A673 (cell line): ENCODE measurements at regions not wholly inside any gene's neighbourhood (a gene's known extent, or its start where the extent isn't known, plus 50 kb on each side); places are given as distances from the start of the nearest gene placed in this dataset.

ENCODE experiments used
- BruUV-seq: library from RNA; stranded (reverse); fragments of 400-500 nt; replicated peaks from 2 replicates; lab custom pipeline; 2021; lab: Mats Ljungman, UMichigan
- CTCF ChIA-PET: fragments of 300-600 bp; sonication (Branson Sonifier 250); formaldehyde crosslinking; loops from one replicate; lab custom pipeline; 2022; ENCODE audit warnings: antibody characterized with exemption; lab: Charles Lee
- POLR2A ChIA-PET: fragments of 300-600 bp; sonication (Branson Sonifier 250); formaldehyde crosslinking; loops from one replicate; lab custom pipeline; 2022; ENCODE audit warnings: antibody characterized with exemption; ENCODE audit not compliant: low non-redundant PET; lab: Charles Lee
- DNase-seq: peaks from one replicate; pipeline ENCODE4 v3.0.0-alpha.2; 2015; ENCODE audit warnings: low spot score
- H3K27ac ChIP-seq: fragments of 200-600 bp; sonication (generic); 2 replicates; pipeline ENCODE4 v1.5.1; 2016; ENCODE audit warnings: mixed run types, low read depth, mild to moderate bottlenecking, mixed read lengths, antibody characterized with exemption, low read length; ENCODE audit not compliant: poor library complexity, severe bottlenecking
- H3K27me3 ChIP-seq: fragments of 200-600 bp; sonication (generic); replicated peaks from 2 replicates; pipeline ENCODE4 v1.6.1; 2017; ENCODE audit warnings: mixed run types, low read depth, mild to moderate bottlenecking, mixed read lengths, antibody characterized with exemption, low read length; ENCODE audit not compliant: insufficient read depth, poor library complexity
- H3K36me3 ChIP-seq: fragments of 200-600 bp; sonication (generic); 2 replicates; pipeline ENCODE4 v1.6.1; 2016; ENCODE audit warnings: mixed run types, mild to moderate bottlenecking, mixed read lengths, antibody characterized with exemption, low read length; ENCODE audit not compliant: insufficient read depth, poor library complexity, severe bottlenecking
- H3K4me1 ChIP-seq: fragments of 200-600 bp; sonication (generic); 2 replicates; pipeline ENCODE4 v1.6.1; 2017; ENCODE audit warnings: mixed run types, mild to moderate bottlenecking, mixed read lengths, antibody characterized with exemption, low read length; ENCODE audit not compliant: insufficient read depth, poor library complexity, severe bottlenecking
- H3K4me3 ChIP-seq: fragments of 200-600 bp; sonication (generic); 2 replicates; pipeline ENCODE4 v1.5.1; 2016; ENCODE audit warnings: low read depth, mixed run types, mild to moderate bottlenecking, mixed read lengths, low read length; ENCODE audit not compliant: poor library complexity, severe bottlenecking
- H3K9me3 ChIP-seq: fragments of 200-600 bp; sonication (generic); 2 replicates; pipeline ENCODE4 v1.6.1; 2016; ENCODE audit warnings: mixed run types, low read depth, mild to moderate bottlenecking, mixed read lengths, antibody characterized with exemption, low read length; ENCODE audit not compliant: poor library complexity, severe bottlenecking
- EZH2 ChIP-seq: fragments of 200-600 bp; sonication (generic); IDR thresholded peaks from 2 replicates; pipeline ENCODE4 v1.6.1; 2017; ENCODE audit warnings: borderline replicate concordance, low read depth, mild to moderate bottlenecking, mixed read lengths, antibody characterized with exemption, low read length; ENCODE audit not compliant: poor library complexity, severe bottlenecking
- intact Hi-C: fragments of 100-400 bp; cut with micrococcal nuclease; formaldehyde crosslinking; loops from one replicate; pipeline ENCODE4 v1.10.0; 2022; ENCODE audit not compliant: unreplicated experiment
- TF ChIP-seq, protein P1 (sequence below): fragments of 300-800, 200-600 bp; sonication (generic); conservative IDR thresholded peaks from 2 replicates; pipeline ENCODE4 v1.5.1; 2017; ENCODE audit warnings: low read depth, mild to moderate bottlenecking, antibody characterized with exemption, low read length, moderate library complexity, mixed read lengths

DNA sequence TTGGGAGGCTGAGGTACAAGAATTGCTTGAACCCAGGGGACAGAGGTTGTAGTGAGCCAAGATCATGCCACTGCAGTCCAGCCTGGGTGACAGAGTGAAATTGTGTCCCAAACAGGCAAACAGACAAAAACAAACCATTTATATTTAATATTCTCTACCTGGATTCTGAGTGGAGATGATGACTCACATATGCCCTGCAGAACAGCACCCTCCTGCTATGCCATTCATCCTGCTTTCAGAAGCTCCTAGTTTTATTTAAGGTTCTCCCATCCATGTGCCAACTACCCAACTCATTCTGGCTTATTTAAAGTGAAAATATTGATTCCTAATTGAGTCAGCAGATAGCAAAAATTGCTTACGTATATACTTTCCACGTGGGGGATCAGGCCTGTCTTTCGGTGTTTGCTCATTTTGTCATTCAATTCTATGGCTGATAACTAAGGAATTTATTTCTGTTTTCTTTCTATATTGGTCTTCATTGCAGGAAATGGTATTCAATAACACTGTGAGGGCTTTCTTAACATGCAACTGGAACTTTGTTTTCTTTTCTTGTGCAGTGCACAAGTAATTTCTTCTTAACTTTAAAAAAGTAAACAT lies 459.1 kb upstream of the JAG1 start:
- CTCF ChIA-PET, result no interaction called here
- Histone ChIP-seq H3K4me1 (no peaks in the 10 kb centered on the region), H3K36me3 (no peaks in the 10 kb centered on the region), H3K27ac (no peak overlapping the region), H3K4me3 (no peak overlapping the region), H3K27me3 (peaks cover 17% of the 10 kb centered on the region), H3K9me3 (no peaks in the 10 kb centered on the region)
- BruUV-seq, result no TSS peak
- POLR2A ChIA-PET, result no interaction called here
- intact Hi-C loops, result no loop called here
- TF ChIP-seq, protein P1, sequence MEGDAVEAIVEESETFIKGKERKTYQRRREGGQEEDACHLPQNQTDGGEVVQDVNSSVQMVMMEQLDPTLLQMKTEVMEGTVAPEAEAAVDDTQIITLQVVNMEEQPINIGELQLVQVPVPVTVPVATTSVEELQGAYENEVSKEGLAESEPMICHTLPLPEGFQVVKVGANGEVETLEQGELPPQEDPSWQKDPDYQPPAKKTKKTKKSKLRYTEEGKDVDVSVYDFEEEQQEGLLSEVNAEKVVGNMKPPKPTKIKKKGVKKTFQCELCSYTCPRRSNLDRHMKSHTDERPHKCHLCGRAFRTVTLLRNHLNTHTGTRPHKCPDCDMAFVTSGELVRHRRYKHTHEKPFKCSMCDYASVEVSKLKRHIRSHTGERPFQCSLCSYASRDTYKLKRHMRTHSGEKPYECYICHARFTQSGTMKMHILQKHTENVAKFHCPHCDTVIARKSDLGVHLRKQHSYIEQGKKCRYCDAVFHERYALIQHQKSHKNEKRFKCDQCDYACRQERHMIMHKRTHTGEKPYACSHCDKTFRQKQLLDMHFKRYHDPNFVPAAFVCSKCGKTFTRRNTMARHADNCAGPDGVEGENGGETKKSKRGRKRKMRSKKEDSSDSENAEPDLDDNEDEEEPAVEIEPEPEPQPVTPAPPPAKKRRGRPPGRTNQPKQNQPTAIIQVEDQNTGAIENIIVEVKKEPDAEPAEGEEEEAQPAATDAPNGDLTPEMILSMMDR, result no peak
- no peak for TF ChIP-seq EZH2
- DNase-seq, result no peak

DNA sequence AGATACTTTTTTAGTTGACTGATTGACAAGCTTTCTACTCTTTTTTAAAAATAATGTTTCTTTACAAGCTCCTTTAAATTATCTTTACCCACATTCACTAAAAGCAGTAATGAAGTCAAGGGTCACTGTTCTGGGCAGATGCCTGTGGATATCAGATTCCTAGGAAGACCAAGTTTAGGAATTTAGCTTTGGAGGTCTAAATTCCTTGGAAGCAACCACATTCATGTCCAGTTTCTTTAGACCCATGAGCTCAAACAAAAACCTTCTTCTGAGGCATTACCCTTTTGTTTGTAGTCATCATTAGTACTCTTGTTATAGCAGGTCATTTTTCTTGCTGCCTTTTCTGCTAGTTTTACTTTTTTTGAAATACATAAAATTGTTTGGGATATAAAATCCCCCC lies 462.9 kb upstream of the JAG1 start:
- no peak overlapping the region for H3K27ac ChIP-seq
- CTCF ChIA-PET, result no interaction called here
- TF ChIP-seq, protein P1, result no peak
- no peaks in the 10 kb centered on the region for H3K4me1 ChIP-seq
- intact Hi-C loops, result no loop called here
- no peaks in the 10 kb centered on the region for H3K36me3 ChIP-seq
- H3K9me3 ChIP-seq, result no peaks in the 10 kb centered on the region
- DNase-seq, result no peak
- no peak overlapping the region for H3K4me3 ChIP-seq
- no TSS peak for BruUV-seq
- H3K27me3 ChIP-seq, result peaks cover 25% of the 10 kb centered on the region
- POLR2A ChIA-PET, result no interaction called here

DNA sequence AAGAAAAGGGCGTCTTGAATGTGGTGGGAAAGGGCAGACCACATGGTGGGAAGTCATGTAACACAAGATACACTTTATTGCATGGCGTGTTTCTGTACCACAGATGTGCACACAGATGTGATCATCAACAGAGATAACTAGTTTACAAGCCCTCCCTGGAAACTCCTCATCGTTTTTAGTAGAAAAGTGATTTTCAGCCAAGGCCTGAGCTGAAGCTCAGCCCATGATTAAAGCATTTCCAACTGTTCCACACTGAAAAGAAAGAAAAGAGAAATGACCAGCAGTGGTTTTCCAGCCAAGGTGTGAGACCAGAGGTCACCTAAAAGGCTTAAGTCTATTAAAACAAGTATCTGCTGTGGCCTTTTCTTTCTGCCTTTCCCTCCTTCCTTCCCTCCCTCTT lies 463.9 kb upstream of the JAG1 start:
- H3K4me1 ChIP-seq, result no peaks in the 10 kb centered on the region
- POLR2A ChIA-PET, result no interaction called here
- CTCF ChIA-PET, result no interaction called here
- H3K4me3 ChIP-seq, result no peak overlapping the region
- H3K27ac ChIP-seq, result no peak overlapping the region
- H3K36me3 ChIP-seq, result no peaks in the 10 kb centered on the region
- H3K9me3 ChIP-seq, result no peaks in the 10 kb centered on the region
- no TSS peak for BruUV-seq
- peaks cover 25% of the 10 kb centered on the region for H3K27me3 ChIP-seq
- DNase-seq, result no peak
- intact Hi-C loops, result no loop called here
- no peak for TF ChIP-seq EZH2
- TF ChIP-seq, protein P1, result no peak
